Left lung (tissue), 4 donors: ENCODE measurements at regions not wholly inside any gene's neighbourhood (a gene's known extent, or its start where the extent isn't known, plus 50 kb on each side); places are given as distances from the start of the nearest gene placed in this dataset.
A peak's percentile ranks its signal among the peaks of the same experiment; 100 is the strongest.

ENCODE experiments used
- ATAC-seq: fragments of 200-7000 bp; cut with Tn5 transposase; one replicate; pipeline ENCODE4 v1.9.1; 2020; ENCODE audit warnings: moderate library complexity
- DNase-seq, 4 donors: peaks; one replicate each; pipeline ENCODE4 v3.0.0-alpha.2; 2013 to 2020
- H3K27ac ChIP-seq, 2 donors: fragments of 200-600 bp; sonication (generic) in 1 of 2; one replicate each; pipeline versions ENCODE4 v1.5.0 to v1.8.0; 2020 to 2021
- H3K27me3 ChIP-seq, 2 donors: fragments of 200-600 bp; sonication (generic) in 1 of 2; one replicate each; pipeline versions ENCODE4 v1.5.0 to v1.8.0; 2020 to 2021
- H3K36me3 ChIP-seq, 2 donors: fragments of 200-600 bp; sonication (generic) in 1 of 2; one replicate each; pipeline versions ENCODE4 v1.5.0 to v1.8.0; 2020 to 2021
- H3K4me1 ChIP-seq, 2 donors: fragments of 200-600 bp; one replicate each; pipeline ENCODE4 v1.8.0; 2021
- H3K4me3 ChIP-seq, 2 donors: fragments of 200-600 bp; sonication (generic) in 1 of 2; one replicate each; pipeline versions ENCODE4 v1.5.0 to v1.8.0; 2020 to 2021; ENCODE audit warnings: mild to moderate bottlenecking in 1 of 2
- H3K9me3 ChIP-seq, 2 donors: fragments of 200-600 bp; sonication (generic) in 1 of 2; one replicate each; pipeline versions ENCODE4 v1.5.0 to v1.8.0; 2020 to 2021
- CTCF ChIP-seq, 2 donors: fragments of 200-600 bp; sonication (generic) in 1 of 2; IDR thresholded peaks; one replicate each; pipeline versions ENCODE4 v1.5.0 to v1.8.0; 2021; ENCODE audit warnings: antibody characterized with exemption in 2 of 2
- intact Hi-C, 2 donors: fragments of 100-400 bp; cut with DNase I; formaldehyde crosslinking; loops; one replicate each; pipeline versions ENCODE4 v1.11.2 to v1.14.2; 2022
- donor health status: DM: no; HTN: yes; CAD: no.
- donor health status: DM: no; HTN: no; CAD: no.

GRCh38 chr13:111022241-111022640 is 92.9 kb upstream of the ARHGEF7 start:
- H3K4me3 ChIP-seq, result no peak overlapping the region
- peaks cover 0 to 28% of the 10 kb centered on the region in 2 donors for H3K9me3 ChIP-seq
- no peaks in the 10 kb centered on the region for H3K27me3 ChIP-seq
- no peaks in the 10 kb centered on the region for H3K4me1 ChIP-seq
- intact Hi-C loops, result no loop called here
- H3K36me3 ChIP-seq, result no peaks in the 10 kb centered on the region
- TF ChIP-seq CTCF (IDR thresholded peaks at IDR 0.05), result no peak
- ATAC-seq (no peak), DNase-seq (no peak)
- H3K27ac ChIP-seq, result no peak overlapping the region

DNA sequence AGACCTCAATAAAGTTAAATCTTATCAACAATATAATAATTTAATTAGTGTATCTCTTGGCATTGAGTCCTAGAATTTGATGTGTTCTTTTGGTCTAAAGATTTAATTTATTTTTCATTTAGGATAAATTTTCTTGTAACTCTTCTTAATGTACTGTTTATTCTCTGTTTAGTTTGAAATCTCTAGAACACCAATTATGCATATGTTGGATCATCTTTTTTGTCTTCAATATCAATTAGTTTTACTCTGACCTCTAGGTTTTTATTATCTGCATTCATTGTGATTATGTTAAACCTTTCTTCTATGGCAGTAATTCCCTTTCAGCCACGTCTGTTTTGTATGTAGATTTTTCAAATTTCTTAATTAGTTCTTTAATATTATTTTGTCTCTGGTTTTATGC is 93.8 kb upstream of the ARHGEF7 start:
- no peak for DNase-seq
- TF ChIP-seq CTCF (IDR thresholded peaks at IDR 0.05), result no peak
- no peak for ATAC-seq
- Histone ChIP-seq H3K27ac (no peak overlapping the region), H3K9me3 (peaks cover 0 to 28% of the 10 kb centered on the region in 2 donors), H3K4me1 (no peaks in the 10 kb centered on the region), H3K4me3 (no peak overlapping the region), H3K27me3 (no peaks in the 10 kb centered on the region), H3K36me3 (no peaks in the 10 kb centered on the region)
- intact Hi-C loops, result no loop called here

GRCh38 chr13:111020546-111020945 is 94.6 kb upstream of the ARHGEF7 start:
- ATAC-seq (no peak), DNase-seq (no peak)
- Histone ChIP-seq H3K4me1 (no peaks in the 10 kb centered on the region), H3K36me3 (no peaks in the 10 kb centered on the region), H3K4me3 (no peak overlapping the region), H3K27me3 (no peaks in the 10 kb centered on the region), H3K27ac (no peak overlapping the region), H3K9me3 (peaks cover 0 to 28% of the 10 kb centered on the region in 2 donors)
- no peak for TF ChIP-seq CTCF (IDR thresholded peaks at IDR 0.05)
- intact Hi-C loops, result no loop called here

DNA sequence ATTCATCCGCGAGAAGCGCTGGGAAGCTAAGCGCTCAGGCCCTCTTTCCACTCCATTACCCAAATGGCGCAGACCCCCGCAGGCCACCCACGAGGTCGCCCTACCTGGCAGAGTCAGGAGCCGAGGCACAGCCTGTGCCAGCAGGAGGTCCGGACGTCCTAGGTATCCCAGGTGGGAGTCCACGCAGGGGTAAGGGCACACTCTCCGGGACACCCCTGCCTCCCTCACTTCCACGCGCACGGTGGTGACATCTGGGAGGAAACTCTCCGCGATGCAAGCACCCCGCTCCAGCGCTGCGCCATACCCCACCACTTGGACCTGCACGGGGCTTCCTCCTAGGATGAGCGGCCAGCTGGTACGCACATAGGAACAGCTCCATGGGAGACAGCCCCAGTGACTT is 95.1 kb upstream of the ARHGEF7 start:
- H3K27ac ChIP-seq, result no peak overlapping the region
- no peaks in the 10 kb centered on the region for H3K36me3 ChIP-seq
- no peaks in the 10 kb centered on the region for H3K27me3 ChIP-seq
- ATAC-seq, result no peak
- H3K9me3 ChIP-seq, result peaks cover 0 to 28% of the 10 kb centered on the region in 2 donors
- no peaks in the 10 kb centered on the region for H3K4me1 ChIP-seq
- no peak for TF ChIP-seq CTCF (IDR thresholded peaks at IDR 0.05)
- intact Hi-C loops, result no loop called here
- no peak overlapping the region for H3K4me3 ChIP-seq
- peak in 1 of 4 donors; percentile 73 for DNase-seq

GRCh38 chr13:111017755-111018459 is 97.2 kb upstream of the ARHGEF7 start:
- Histone ChIP-seq H3K4me1 (no peaks in the 10 kb centered on the region), H3K27ac (no peak overlapping the region), H3K9me3 (peaks cover 0 to 28% of the 10 kb centered on the region in 2 donors), H3K27me3 (no peaks in the 10 kb centered on the region), H3K4me3 (no peak overlapping the region), H3K36me3 (no peaks in the 10 kb centered on the region)
- intact Hi-C loops, result no loop called here
- ATAC-seq (no peak), DNase-seq (peak in 1 of 4 donors; percentile 62)
- no peak for TF ChIP-seq CTCF (IDR thresholded peaks at IDR 0.05)
